Kidney capillary endothelial cell (primary cell): ENCODE measurements at regions not wholly inside any gene's neighbourhood (a gene's known extent, or its start where the extent isn't known, plus 50 kb on each side); places are given as distances from the start of the nearest gene placed in this dataset.

Experiments used
- DNase-seq: peaks from one replicate; pipeline ENCODE4 v3.0.0-alpha.2; 2018; ENCODE audit warnings: low spot score

- no peak for DNase-seq
Measured at GRCh38 chr13:55673910-55674309, 1466.8 kb upstream of the PRR20A start.

GRCh38 chr13:55682776-55683175 is 1457.9 kb upstream of the PRR20A start:
- no peak for DNase-seq

- DNase-seq = no peak
Measured at GRCh38 chr13:55705526-55705925, 1435.2 kb upstream of the PRR20A start.

- no peak for DNase-seq
Measured at GRCh38 chr13:55705971-55706370, 1434.7 kb upstream of the PRR20A start.

- DNase-seq = no peak
Measured at GRCh38 chr13:55714120-55714519, 1426.6 kb upstream of the PRR20A start.

- DNase-seq = no peak
Measured at GRCh38 chr13:55727683-55728082, 1413.0 kb upstream of the PRR20A start.

- no peak for DNase-seq
Measured at GRCh38 chr13:55728247-55728646, 1412.5 kb upstream of the PRR20A start.

GRCh38 chr13:55745828-55746227 is 1394.9 kb upstream of the PRR20A start:
- DNase-seq = no peak

- DNase-seq = no peak
Measured at GRCh38 chr13:55761986-55762385, 1378.7 kb upstream of the PRR20A start.

GRCh38 chr13:55777612-55778011 is 1363.1 kb upstream of the PRR20A start:
- no peak for DNase-seq

GRCh38 chr13:55783841-55784240 is 1356.9 kb upstream of the PRR20A start:
- DNase-seq = no peak

GRCh38 chr13:55788548-55788947 is 1352.2 kb upstream of the PRR20A start:
- no peak for DNase-seq

GRCh38 chr13:55792544-55793193 is 1348.0 kb upstream of the PRR20A start:
- no peak for DNase-seq

GRCh38 chr13:55815458-55816033 is 1325.2 kb upstream of the PRR20A start:
- DNase-seq = no peak

GRCh38 chr13:55816976-55817601 is 1323.6 kb upstream of the PRR20A start:
- DNase-seq = no peak

- DNase-seq = no peak
Measured at GRCh38 chr13:55820817-55821216, 1319.9 kb upstream of the PRR20A start.

GRCh38 chr13:55869648-55870047 is 1271.1 kb upstream of the PRR20A start:
- DNase-seq = no peak

GRCh38 chr13:55887561-55887960 is 1253.2 kb upstream of the PRR20A start:
- no peak for DNase-seq

GRCh38 chr13:55893540-55893939 is 1247.2 kb upstream of the PRR20A start:
- DNase-seq = no peak

GRCh38 chr13:55937180-55937579 is 1203.5 kb upstream of the PRR20A start:
- no peak for DNase-seq

- DNase-seq = no peak
Measured at GRCh38 chr13:55948175-55948574, 1192.5 kb upstream of the PRR20A start.

- DNase-seq = no peak
Measured at GRCh38 chr13:55963934-55964333, 1176.8 kb upstream of the PRR20A start.

GRCh38 chr13:55967055-55967454 is 1173.7 kb upstream of the PRR20A start:
- no peak for DNase-seq

- no peak for DNase-seq
Measured at GRCh38 chr13:55977436-55977835, 1163.3 kb upstream of the PRR20A start.
